Karpas-422 (cell line): ENCODE measurements at regions not wholly inside any gene's neighbourhood (a gene's known extent, or its start where the extent isn't known, plus 50 kb on each side); places are given as distances from the start of the nearest gene placed in this dataset.
"Not testable (repeated sequence)": the region's sequence is repeated elsewhere in the genome, so short reads cannot be mapped to it uniquely, and the experiment has no call there.

Experiments used
- DNase-seq: peaks from one replicate; pipeline ENCODE4 v3.0.0-alpha.2; 2015
- H2AFZ ChIP-seq: fragments of 200-600 bp; sonication (generic); 2 replicates; pipeline ENCODE4 v1.6.1; 2014; ENCODE audit warnings: antibody characterized with exemption, low read length, mixed read lengths
- H3K27ac ChIP-seq: fragments of 200-600 bp; sonication (generic); 2 replicates; pipeline ENCODE4 v1.5.1; 2014; ENCODE audit warnings: mild to moderate bottlenecking, low read length, moderate library complexity
- H3K27me3 ChIP-seq: fragments of 200-600 bp; sonication (generic); 2 replicates; pipeline ENCODE4 v1.6.1; 2014; ENCODE audit warnings: low read length, mixed read lengths
- H3K36me3 ChIP-seq: fragments of 200-600 bp; sonication (generic); 2 replicates; pipeline ENCODE4 v1.6.1; 2014; ENCODE audit warnings: low read length, mixed read lengths; ENCODE audit not compliant: insufficient read depth
- H3K4me1 ChIP-seq: fragments of 200-600 bp; sonication (generic); 2 replicates; pipeline ENCODE4 v1.6.1; 2014; ENCODE audit warnings: mild to moderate bottlenecking, low read length, mixed read lengths
- H3K4me2 ChIP-seq: fragments of 200-600 bp; sonication (generic); 2 replicates; pipeline ENCODE4 v1.6.1; 2014; ENCODE audit warnings: low read length, low read depth, mild to moderate bottlenecking; ENCODE audit not compliant: poor library complexity, severe bottlenecking
- H3K4me3 ChIP-seq: fragments of 200-600 bp; sonication (generic); 2 replicates; pipeline ENCODE4 v1.5.1; 2014; ENCODE audit warnings: mild to moderate bottlenecking, antibody characterized with exemption, low read length, mixed read lengths
- H3K79me2 ChIP-seq: fragments of 200-600 bp; sonication (generic); 2 replicates; pipeline ENCODE4 v1.6.1; 2014; ENCODE audit warnings: mild to moderate bottlenecking, low read length, mixed read lengths
- H3K9ac ChIP-seq: fragments of 200-600 bp; sonication (generic); 2 replicates; pipeline ENCODE4 v1.6.0; 2014; ENCODE audit warnings: low read length
- H3K9me2 ChIP-seq: fragments of 200-600 bp; sonication (generic), shearing (Covaris generic); replicated peaks from 2 replicates; pipeline ENCODE4 v1.6.0; 2014; ENCODE audit warnings: mild to moderate bottlenecking, low read length, moderate library complexity; ENCODE audit not compliant: insufficient read depth
- H3K9me3 ChIP-seq: fragments of 300-700, 200-600 bp; sonication (generic); 2 replicates; pipeline ENCODE4 v1.6.1; 2014; ENCODE audit warnings: low read length, mixed read lengths
- H4K20me1 ChIP-seq: fragments of 200-600 bp; sonication (generic); 2 replicates; pipeline ENCODE4 v1.6.1; 2014; ENCODE audit warnings: mild to moderate bottlenecking, antibody characterized with exemption, low read length, low read depth; ENCODE audit not compliant: insufficient read depth

DNA sequence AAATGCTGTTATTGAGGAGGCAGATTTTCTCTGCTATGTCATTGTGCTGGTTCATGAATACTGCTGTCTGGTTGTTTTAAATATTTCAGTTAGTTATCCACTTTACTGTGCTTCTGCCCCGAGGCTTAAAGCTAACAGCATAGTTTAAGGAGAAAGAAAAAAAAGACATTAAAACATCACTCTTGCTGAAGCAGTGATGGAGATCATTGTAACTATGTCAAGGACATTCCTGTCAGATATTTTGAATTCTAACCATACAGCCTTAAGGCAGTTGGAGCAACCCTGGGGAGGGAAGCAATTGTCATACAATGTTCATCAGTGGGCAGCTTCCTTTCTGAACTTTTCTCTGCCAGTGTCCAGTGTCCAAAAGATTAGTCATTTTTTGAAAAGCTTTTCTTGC lies 199.0 kb upstream of the DDX53 start:
- no peaks in the 10 kb centered on the region for H3K27me3 ChIP-seq

GRCh38 chrX:22803353-22803752 lies 196.4 kb upstream of the DDX53 start:
- H3K4me3 ChIP-seq: no peak overlapping the region
- no peaks in the 10 kb centered on the region for H3K9me2 ChIP-seq
- H3K36me3 ChIP-seq: no peaks in the 10 kb centered on the region
- H3K9me3 ChIP-seq: no peaks in the 10 kb centered on the region; the same call in 1 of the 2 replicates
- no peaks in the 10 kb centered on the region for H4K20me1 ChIP-seq
- H3K4me2 ChIP-seq: no peak overlapping the region
- H3K27ac ChIP-seq: no peak overlapping the region
- no peak for DNase-seq
- H2AFZ ChIP-seq: no peak overlapping the region
- no peaks in the 10 kb centered on the region for H3K79me2 ChIP-seq
- H3K9ac ChIP-seq: no peak overlapping the region
- H3K27me3 ChIP-seq: no peaks in the 10 kb centered on the region
- no peaks in the 10 kb centered on the region for H3K4me1 ChIP-seq

More for the DNA sequence above, 199.0 kb upstream of the DDX53 start:
- DNase-seq: no peak
- Histone ChIP-seq H2AFZ (no peak overlapping the region), H3K4me3 (no peak overlapping the region), H4K20me1 (no peaks in the 10 kb centered on the region), H3K4me2 (no peak overlapping the region), H3K9ac (no peak overlapping the region), H3K36me3 (no peaks in the 10 kb centered on the region), H3K4me1 (no peaks in the 10 kb centered on the region), H3K9me3 (no peaks in the 10 kb centered on the region), H3K9me2 (no peaks in the 10 kb centered on the region), H3K27ac (no peak overlapping the region), H3K79me2 (no peaks in the 10 kb centered on the region)

DNA sequence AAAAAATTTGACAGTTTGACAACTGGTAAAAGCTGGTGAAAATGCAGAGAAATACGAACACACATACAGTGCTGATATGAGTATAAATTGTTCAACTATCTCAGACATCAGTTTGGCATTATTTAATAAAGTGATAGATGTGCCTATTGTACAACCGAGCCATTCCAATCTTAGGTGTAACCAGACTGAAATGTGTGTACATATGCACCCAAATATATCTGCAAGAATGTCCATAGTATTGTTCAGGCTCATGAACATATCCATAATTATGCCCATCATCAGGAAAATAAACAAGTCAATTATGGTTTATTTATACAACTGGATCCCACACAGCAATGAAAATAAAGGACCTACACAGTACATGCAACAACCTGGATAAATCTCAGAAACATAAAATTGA lies 188.9 kb upstream of the DDX53 start:
- H3K27me3 ChIP-seq: no peaks in the 10 kb centered on the region
- H3K79me2 ChIP-seq: no peaks in the 10 kb centered on the region
- no peaks in the 10 kb centered on the region; the same call in 1 of the 2 replicates for H3K9me3 ChIP-seq
- no peak overlapping the region for H3K27ac ChIP-seq
- no peak overlapping the region for H3K4me3 ChIP-seq
- no peaks in the 10 kb centered on the region for H4K20me1 ChIP-seq
- no peak for DNase-seq
- no peak overlapping the region for H3K9ac ChIP-seq
- H3K4me2 ChIP-seq: no peak overlapping the region
- no peaks in the 10 kb centered on the region for H3K36me3 ChIP-seq
- no peaks in the 10 kb centered on the region for H3K4me1 ChIP-seq
- no peak overlapping the region for H2AFZ ChIP-seq
- no peaks in the 10 kb centered on the region for H3K9me2 ChIP-seq

GRCh38 chrX:22818061-22818460 lies 181.7 kb upstream of the DDX53 start:
- Histone ChIP-seq H3K9ac (no peak overlapping the region), H3K4me3 (no peak overlapping the region), H4K20me1 (no peaks in the 10 kb centered on the region), H3K9me3 (no peaks in the 10 kb centered on the region), H3K4me2 (no peak overlapping the region), H3K4me1 (no peaks in the 10 kb centered on the region), H3K27me3 (no peaks in the 10 kb centered on the region), H3K9me2 (no peaks in the 10 kb centered on the region), H3K27ac (no peak overlapping the region), H3K36me3 (no peaks in the 10 kb centered on the region), H3K79me2 (no peaks in the 10 kb centered on the region), H2AFZ (no peak overlapping the region)
- no peak for DNase-seq

- Histone ChIP-seq H4K20me1 (no peaks in the 10 kb centered on the region), H2AFZ (no peak overlapping the region)
These were observed 144.1 kb upstream of the DDX53 start for GRCh38 chrX:22855693-22856092.

DNA sequence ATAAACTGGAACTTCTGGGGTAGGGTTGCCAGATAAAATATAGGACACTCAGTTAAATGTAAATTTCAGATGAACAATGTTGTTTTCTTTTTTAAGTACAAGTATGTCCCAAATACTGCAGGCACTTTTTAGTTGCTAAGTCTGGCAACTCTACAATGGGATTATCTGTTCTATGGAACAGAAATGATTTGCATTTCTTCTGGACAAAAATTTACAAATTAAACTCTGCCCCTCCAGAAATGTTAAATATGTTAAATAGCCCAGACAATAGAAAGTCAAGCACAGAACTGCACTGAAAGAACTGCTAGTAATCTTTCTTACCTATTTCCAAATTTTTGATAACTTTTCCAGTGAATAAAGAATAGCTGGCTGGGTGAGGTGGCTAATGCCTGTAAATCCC lies 140.1 kb upstream of the DDX53 start:
- H3K9me3 ChIP-seq: no peaks in the 10 kb centered on the region
- no peaks in the 10 kb centered on the region for H3K27me3 ChIP-seq
- H3K36me3 ChIP-seq: no peaks in the 10 kb centered on the region
- no peak overlapping the region for H3K9ac ChIP-seq
- H3K4me3 ChIP-seq: no peak overlapping the region
- no peak overlapping the region for H2AFZ ChIP-seq
- DNase-seq: no peak
- no peaks in the 10 kb centered on the region for H3K79me2 ChIP-seq
- no peak overlapping the region for H3K27ac ChIP-seq
- no peaks in the 10 kb centered on the region for H3K4me1 ChIP-seq
- no peaks in the 10 kb centered on the region for H3K9me2 ChIP-seq
- H3K4me2 ChIP-seq: no peak overlapping the region
- H4K20me1 ChIP-seq: no peaks in the 10 kb centered on the region

More at GRCh38 chrX:22855693-22856092, 144.1 kb upstream of the DDX53 start:
- no peak for DNase-seq
- 0 out of 2 replicates have a peak, but pooled peaks cover 3% of the 10 kb centered on the region for H3K9me3 ChIP-seq
- no peaks in the 10 kb centered on the region for H3K4me1 ChIP-seq
- no peaks in the 10 kb centered on the region for H3K9me2 ChIP-seq
- no peak overlapping the region for H3K27ac ChIP-seq
- no peak overlapping the region for H3K4me2 ChIP-seq
- no peak overlapping the region for H3K4me3 ChIP-seq
- no peaks in the 10 kb centered on the region for H3K36me3 ChIP-seq
- H3K9ac ChIP-seq: no peak overlapping the region
- H3K27me3 ChIP-seq: no peaks in the 10 kb centered on the region
- no peaks in the 10 kb centered on the region for H3K79me2 ChIP-seq

DNA sequence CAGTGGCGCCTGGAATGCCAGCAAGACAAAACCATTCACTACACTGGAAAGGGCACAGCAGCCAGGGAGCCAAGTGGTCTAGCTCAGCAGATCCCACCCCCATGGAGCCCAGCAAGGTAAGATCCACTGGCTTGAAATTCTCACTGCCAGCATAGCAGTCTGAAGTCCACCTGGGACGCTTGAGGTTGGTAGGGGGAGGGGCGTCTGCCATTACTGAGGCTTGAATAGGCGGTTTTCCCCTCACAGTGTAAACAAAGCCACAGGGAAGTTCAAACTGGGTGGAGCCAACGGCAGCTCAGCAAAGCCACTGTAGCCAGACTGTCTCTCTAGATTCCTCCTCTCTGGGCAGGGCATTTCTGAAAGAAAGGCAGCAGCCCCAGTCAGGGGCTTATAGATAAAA lies 133.0 kb upstream of the DDX53 start:
- not testable (repeated sequence) for H3K27ac ChIP-seq, H3K9me2 ChIP-seq, H3K79me2 ChIP-seq, DNase-seq, H2AFZ ChIP-seq, H4K20me1 ChIP-seq, H3K36me3 ChIP-seq, H3K4me3 ChIP-seq, H3K4me2 ChIP-seq, H3K27me3 ChIP-seq, H3K9me3 ChIP-seq, H3K9ac ChIP-seq, H3K4me1 ChIP-seq

- H3K27me3 ChIP-seq: no peaks in the 10 kb centered on the region
- no peak for DNase-seq
- no peaks in the 10 kb centered on the region for H3K79me2 ChIP-seq
- H3K4me3 ChIP-seq: no peak overlapping the region
- H3K36me3 ChIP-seq: no peaks in the 10 kb centered on the region
- H3K4me2 ChIP-seq: no peak overlapping the region
- H3K9me2 ChIP-seq: no peaks in the 10 kb centered on the region
- H4K20me1 ChIP-seq: no peaks in the 10 kb centered on the region
- H3K9ac ChIP-seq: no peak overlapping the region
- H3K9me3 ChIP-seq: no peaks in the 10 kb centered on the region
- H3K27ac ChIP-seq: no peak overlapping the region
- H2AFZ ChIP-seq: no peak overlapping the region
- H3K4me1 ChIP-seq: no peaks in the 10 kb centered on the region
These were observed 117.2 kb upstream of the DDX53 start for GRCh38 chrX:22882543-22882942.

DNA sequence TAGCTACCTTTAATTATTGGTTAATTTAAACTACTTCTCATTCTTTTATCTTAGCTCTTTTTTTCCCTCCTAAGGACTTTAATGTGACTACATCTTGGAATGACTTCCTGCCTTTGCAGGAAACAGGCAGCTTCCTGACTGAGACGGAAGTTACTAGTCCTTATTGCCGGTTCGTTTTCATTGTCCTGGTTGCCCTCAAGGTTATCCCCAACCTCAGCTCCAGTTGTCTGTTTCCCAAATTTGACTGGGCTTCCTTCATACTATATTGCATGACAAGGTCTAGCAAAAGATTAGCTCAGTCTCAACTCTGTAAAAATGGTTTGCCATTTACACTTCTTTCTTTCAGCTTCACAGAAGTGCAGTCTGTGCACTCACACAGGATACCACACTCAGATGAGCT lies 109.9 kb upstream of the DDX53 start:
- Histone ChIP-seq H2AFZ (no peak overlapping the region), H4K20me1 (no peaks in the 10 kb centered on the region), H3K4me3 (no peak overlapping the region), H3K9me3 (no peaks in the 10 kb centered on the region), H3K36me3 (no peaks in the 10 kb centered on the region), H3K9me2 (no peaks in the 10 kb centered on the region), H3K27ac (no peak overlapping the region), H3K9ac (no peak overlapping the region), H3K27me3 (no peaks in the 10 kb centered on the region), H3K4me1 (no peaks in the 10 kb centered on the region), H3K79me2 (no peaks in the 10 kb centered on the region), H3K4me2 (no peak overlapping the region)
- no peak for DNase-seq
